ENCODE measurements at regions not wholly inside any gene's neighbourhood (a gene's known extent, or its start where the extent isn't known, plus 50 kb on each side); places are given as distances from the start of the nearest gene placed in this dataset.

DNA sequence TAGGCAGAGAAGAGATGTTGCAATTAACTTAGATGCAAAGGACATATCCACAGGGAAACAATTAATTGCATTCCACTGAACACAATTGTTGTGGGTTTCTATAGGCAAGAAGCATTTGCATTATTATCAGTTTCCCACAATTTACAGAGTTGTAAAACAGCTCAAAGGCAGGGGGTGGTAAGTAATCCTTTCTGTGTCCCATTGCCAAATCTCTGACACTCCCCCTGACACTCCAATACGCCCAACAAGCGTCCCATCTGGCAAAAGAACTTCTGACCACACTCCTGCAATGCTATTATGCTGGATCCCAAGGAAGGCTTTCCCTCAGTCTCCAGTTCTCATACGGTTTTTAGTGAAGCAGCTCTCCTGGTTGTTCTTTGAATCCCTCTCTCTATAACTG is 179.8 kb downstream of the CXCL12 start:
- Histone ChIP-seq H3K4me1 (ENCODE audit: control insufficient read depth, extremely low read depth, insufficient read depth, low read length) (no peaks in the 10 kb centered on the region), H3K4me3 (ENCODE audit: control insufficient read depth in 2 of 3, extremely low read depth in 1 of 3, insufficient read depth in 2 of 3, low read depth in 1 of 3, low read length in 3 of 3) (no peak overlapping the region), H4K20me1 (ENCODE audit: control insufficient read depth, extremely low read depth, insufficient read depth, low read length) (no peaks in the 10 kb centered on the region), H3K9me1 (ENCODE audit: control insufficient read depth, extremely low read depth, insufficient read depth, low read length) (no peaks in the 10 kb centered on the region), H3K79me2 (ENCODE audit: control insufficient read depth, insufficient read depth, low read length) (no peaks in the 10 kb centered on the region), H3K36me3 (ENCODE audit: control insufficient read depth in 2 of 2, extremely low read depth in 1 of 2, insufficient read depth in 2 of 2, low read length in 2 of 2) (no peaks in the 10 kb centered on the region), H3K27ac (ENCODE audit: control insufficient read depth, insufficient read depth, low read length) (no peak overlapping the region), H3K27me3 (ENCODE audit: control insufficient read depth, extremely low read depth, insufficient read depth, low read length) (no peaks in the 10 kb centered on the region), H3K9me3 (ENCODE audit: control insufficient read depth, low read depth, low read length) (no peaks in the 10 kb centered on the region), H3K4me2 (ENCODE audit: control insufficient read depth, extremely low read depth, insufficient read depth, low read depth, low read length) (no peak overlapping the region), H2AFZ (ENCODE audit: control insufficient read depth, low read length) (no peak overlapping the region), H3K9ac (ENCODE audit: control insufficient read depth, extremely low read depth, insufficient read depth, low read length) (no peak overlapping the region)
- TF ChIP-seq, protein P1, sequence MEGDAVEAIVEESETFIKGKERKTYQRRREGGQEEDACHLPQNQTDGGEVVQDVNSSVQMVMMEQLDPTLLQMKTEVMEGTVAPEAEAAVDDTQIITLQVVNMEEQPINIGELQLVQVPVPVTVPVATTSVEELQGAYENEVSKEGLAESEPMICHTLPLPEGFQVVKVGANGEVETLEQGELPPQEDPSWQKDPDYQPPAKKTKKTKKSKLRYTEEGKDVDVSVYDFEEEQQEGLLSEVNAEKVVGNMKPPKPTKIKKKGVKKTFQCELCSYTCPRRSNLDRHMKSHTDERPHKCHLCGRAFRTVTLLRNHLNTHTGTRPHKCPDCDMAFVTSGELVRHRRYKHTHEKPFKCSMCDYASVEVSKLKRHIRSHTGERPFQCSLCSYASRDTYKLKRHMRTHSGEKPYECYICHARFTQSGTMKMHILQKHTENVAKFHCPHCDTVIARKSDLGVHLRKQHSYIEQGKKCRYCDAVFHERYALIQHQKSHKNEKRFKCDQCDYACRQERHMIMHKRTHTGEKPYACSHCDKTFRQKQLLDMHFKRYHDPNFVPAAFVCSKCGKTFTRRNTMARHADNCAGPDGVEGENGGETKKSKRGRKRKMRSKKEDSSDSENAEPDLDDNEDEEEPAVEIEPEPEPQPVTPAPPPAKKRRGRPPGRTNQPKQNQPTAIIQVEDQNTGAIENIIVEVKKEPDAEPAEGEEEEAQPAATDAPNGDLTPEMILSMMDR (optimal IDR thresholded peaks at IDR 0.05 in 1 of 3, IDR thresholded peaks at IDR 0.05 in 1 of 3, conservative IDR thresholded peaks at IDR 0.05 in 1 of 3; ENCODE audit: extremely low read depth in 1 of 3, insufficient read depth in 2 of 3, low read length in 3 of 3), result no peak
- no peak for FAIRE-seq
- DNase-seq (ENCODE audit: low read depth, low spot score), result no peak
- dilution Hi-C loops (cut with MboI; ENCODE audit: extremely low pct_ligation_motif_present, low sequenced_read_pairs), result no loop called here

DNA sequence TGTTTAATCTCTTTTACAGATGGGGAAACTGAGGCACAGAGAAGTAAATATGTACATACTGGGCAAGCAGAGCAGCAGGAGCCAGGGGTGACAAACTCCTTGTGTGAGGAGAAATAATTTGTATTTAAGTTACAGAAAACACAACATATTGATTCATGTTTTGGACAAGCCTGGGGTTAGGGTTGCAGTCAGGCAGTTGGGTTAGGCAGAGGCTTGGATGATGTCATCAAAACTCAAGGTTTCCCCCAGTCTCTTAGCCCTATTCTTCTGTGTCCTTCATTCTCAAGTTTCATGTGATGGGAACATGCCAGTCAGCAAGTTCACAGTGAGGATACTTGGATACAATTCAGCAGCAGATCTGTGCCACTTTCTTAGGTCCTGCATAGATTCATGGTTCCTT is 181.4 kb downstream of the CXCL12 start:
- FAIRE-seq, result no peak
- no peak for TF ChIP-seq EZH2 (IDR thresholded peaks at IDR 0.05; ENCODE audit: low read length)
- TF ChIP-seq, protein P1 (optimal IDR thresholded peaks at IDR 0.05 in 1 of 3, IDR thresholded peaks at IDR 0.05 in 1 of 3, conservative IDR thresholded peaks at IDR 0.05 in 1 of 3; ENCODE audit: extremely low read depth in 1 of 3, insufficient read depth in 2 of 3, low read length in 3 of 3), result no peak
- dilution Hi-C loops (cut with MboI; ENCODE audit: extremely low pct_ligation_motif_present, low sequenced_read_pairs), result no loop called here

More for the DNA sequence above, 181.4 kb downstream of the CXCL12 start:
- DNase-seq (ENCODE audit: low read depth, low spot score), result no peak
- no peaks in the 10 kb centered on the region for H3K79me2 ChIP-seq (ENCODE audit: control insufficient read depth, insufficient read depth, low read length)
- no peak overlapping the region for H3K9ac ChIP-seq (ENCODE audit: control insufficient read depth, extremely low read depth, insufficient read depth, low read length)
- no peaks in the 10 kb centered on the region for H3K9me1 ChIP-seq (ENCODE audit: control insufficient read depth, extremely low read depth, insufficient read depth, low read length)
- H3K4me2 ChIP-seq (ENCODE audit: control insufficient read depth, extremely low read depth, insufficient read depth, low read depth, low read length), result no peak overlapping the region
- H3K27me3 ChIP-seq (ENCODE audit: control insufficient read depth, extremely low read depth, insufficient read depth, low read length), result peaks cover 2% of the 10 kb centered on the region
- H3K9me3 ChIP-seq (ENCODE audit: control insufficient read depth, low read depth, low read length), result no peaks in the 10 kb centered on the region
- H2AFZ ChIP-seq (ENCODE audit: control insufficient read depth, low read length), result no peak overlapping the region
- no peak overlapping the region for H3K27ac ChIP-seq (ENCODE audit: control insufficient read depth, insufficient read depth, low read length)
- H3K4me3 ChIP-seq (ENCODE audit: control insufficient read depth in 2 of 3, extremely low read depth in 1 of 3, insufficient read depth in 2 of 3, low read depth in 1 of 3, low read length in 3 of 3), result no peak overlapping the region
- H3K4me1 ChIP-seq (ENCODE audit: control insufficient read depth, extremely low read depth, insufficient read depth, low read length), result no peaks in the 10 kb centered on the region
- no peaks in the 10 kb centered on the region for H3K36me3 ChIP-seq (ENCODE audit: control insufficient read depth in 2 of 2, extremely low read depth in 1 of 2, insufficient read depth in 2 of 2, low read length in 2 of 2)
- H4K20me1 ChIP-seq (ENCODE audit: control insufficient read depth, extremely low read depth, insufficient read depth, low read length), result no peaks in the 10 kb centered on the region
